ENCODE measurements at regions not wholly inside any gene's neighbourhood (a gene's known extent, or its start where the extent isn't known, plus 50 kb on each side); places are given as distances from the start of the nearest gene placed in this dataset.

DNA sequence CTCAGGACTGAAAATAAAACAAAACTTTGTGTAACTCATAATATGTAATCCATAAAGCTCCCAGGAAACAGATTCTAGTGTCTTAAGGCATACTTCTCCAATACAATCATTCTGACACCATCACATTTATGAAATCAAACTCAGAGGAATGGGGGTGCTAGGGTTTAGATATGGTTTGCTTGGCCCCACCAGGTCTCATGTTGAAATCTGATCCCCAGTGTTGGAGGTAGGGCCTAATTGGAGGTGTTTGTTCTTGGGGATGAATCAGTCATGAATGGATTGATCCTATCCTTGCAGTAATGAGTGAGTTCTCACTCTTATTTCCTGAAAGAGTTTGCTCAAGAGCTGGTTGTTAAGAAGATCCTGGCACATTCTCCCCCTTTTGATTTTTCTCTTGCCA lies 380.9 kb downstream of the ETS1 start:
- H3K4me1 ChIP-seq (ENCODE audit: control insufficient read depth in 1 of 2, low read depth in 2 of 2): peaks cover 35 to 44% of the 10 kb centered on the region in 2 donors
- H3K36me3 ChIP-seq: no peaks in the 10 kb centered on the region
- no peak for DNase-seq (ENCODE audit: low spot score)
- H3K4me3 ChIP-seq: no peak overlapping the region
- TF ChIP-seq, protein P1, sequence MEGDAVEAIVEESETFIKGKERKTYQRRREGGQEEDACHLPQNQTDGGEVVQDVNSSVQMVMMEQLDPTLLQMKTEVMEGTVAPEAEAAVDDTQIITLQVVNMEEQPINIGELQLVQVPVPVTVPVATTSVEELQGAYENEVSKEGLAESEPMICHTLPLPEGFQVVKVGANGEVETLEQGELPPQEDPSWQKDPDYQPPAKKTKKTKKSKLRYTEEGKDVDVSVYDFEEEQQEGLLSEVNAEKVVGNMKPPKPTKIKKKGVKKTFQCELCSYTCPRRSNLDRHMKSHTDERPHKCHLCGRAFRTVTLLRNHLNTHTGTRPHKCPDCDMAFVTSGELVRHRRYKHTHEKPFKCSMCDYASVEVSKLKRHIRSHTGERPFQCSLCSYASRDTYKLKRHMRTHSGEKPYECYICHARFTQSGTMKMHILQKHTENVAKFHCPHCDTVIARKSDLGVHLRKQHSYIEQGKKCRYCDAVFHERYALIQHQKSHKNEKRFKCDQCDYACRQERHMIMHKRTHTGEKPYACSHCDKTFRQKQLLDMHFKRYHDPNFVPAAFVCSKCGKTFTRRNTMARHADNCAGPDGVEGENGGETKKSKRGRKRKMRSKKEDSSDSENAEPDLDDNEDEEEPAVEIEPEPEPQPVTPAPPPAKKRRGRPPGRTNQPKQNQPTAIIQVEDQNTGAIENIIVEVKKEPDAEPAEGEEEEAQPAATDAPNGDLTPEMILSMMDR (IDR thresholded peaks at IDR 0.05): no peak
- no peak overlapping the region for H3K27ac ChIP-seq
- H3K9me3 ChIP-seq: no peaks in the 10 kb centered on the region
- no peak for ATAC-seq (ENCODE audit: insufficient number of reproducible peaks, low FRiP score, low read depth)
- no peaks in the 10 kb centered on the region for H3K27me3 ChIP-seq (replicated peaks; ENCODE audit: insufficient read depth)

DNA sequence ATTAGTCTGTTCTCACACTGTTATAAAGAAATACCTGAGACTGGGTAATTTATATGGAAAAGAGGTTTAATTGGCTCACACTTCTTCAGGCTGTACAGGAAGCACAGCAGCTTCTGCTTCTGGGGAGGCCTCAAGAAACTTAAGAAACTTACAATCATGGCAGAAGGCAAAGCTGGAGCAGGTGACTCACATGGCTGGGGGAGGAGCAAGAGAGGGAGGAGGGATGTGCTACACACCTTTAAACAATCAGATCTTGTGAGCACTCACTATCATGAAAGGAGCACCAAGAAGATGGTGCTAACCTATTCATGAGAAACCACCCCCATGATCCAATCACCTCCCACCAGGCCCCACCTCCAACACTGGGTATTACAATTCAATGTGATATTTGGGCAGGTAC lies 381.6 kb downstream of the ETS1 start:
- DNase-seq (ENCODE audit: low spot score) (no peak), ATAC-seq (ENCODE audit: insufficient number of reproducible peaks, low FRiP score, low read depth) (no peak)
- no peaks in the 10 kb centered on the region for H3K9me3 ChIP-seq
- no peaks in the 10 kb centered on the region for H3K27me3 ChIP-seq (replicated peaks; ENCODE audit: insufficient read depth)
- TF ChIP-seq, protein P1 (IDR thresholded peaks at IDR 0.05): no peak
- H3K4me1 ChIP-seq (ENCODE audit: control insufficient read depth in 1 of 2, low read depth in 2 of 2): peaks cover 29 to 37% of the 10 kb centered on the region in 2 donors
- no peak overlapping the region for H3K27ac ChIP-seq
- no peak overlapping the region for H3K4me3 ChIP-seq
- no peaks in the 10 kb centered on the region for H3K36me3 ChIP-seq

DNA sequence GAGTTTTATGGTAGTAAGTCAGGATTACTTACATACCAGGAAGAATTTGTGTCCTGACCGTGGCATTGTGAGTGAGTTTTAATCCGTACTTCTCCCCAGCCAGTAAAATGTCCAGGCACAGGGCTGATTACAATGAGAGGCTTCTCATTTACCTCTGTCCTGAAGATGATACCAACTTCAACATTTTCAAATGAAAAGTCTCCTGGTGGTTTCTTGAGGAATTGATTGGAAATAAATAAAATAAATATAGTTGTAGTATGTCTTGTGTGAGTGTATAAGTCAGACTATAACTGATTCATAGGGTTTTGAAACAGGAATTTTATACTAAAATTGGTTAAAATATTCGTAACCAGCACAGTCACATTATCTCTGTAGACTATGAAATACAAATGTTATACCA lies 382.5 kb downstream of the ETS1 start:
- Histone ChIP-seq H3K9me3 (no peaks in the 10 kb centered on the region), H3K36me3 (no peaks in the 10 kb centered on the region), H3K4me1 (ENCODE audit: control insufficient read depth in 1 of 2, low read depth in 2 of 2) (peaks cover 21 to 28% of the 10 kb centered on the region in 2 donors), H3K27ac (no peak overlapping the region), H3K27me3 (replicated peaks; ENCODE audit: insufficient read depth) (no peaks in the 10 kb centered on the region), H3K4me3 (no peak overlapping the region)
- DNase-seq (ENCODE audit: low spot score): no peak
- TF ChIP-seq, protein P1 (IDR thresholded peaks at IDR 0.05): no peak
- no peak for ATAC-seq (ENCODE audit: insufficient number of reproducible peaks, low FRiP score, low read depth)

DNA sequence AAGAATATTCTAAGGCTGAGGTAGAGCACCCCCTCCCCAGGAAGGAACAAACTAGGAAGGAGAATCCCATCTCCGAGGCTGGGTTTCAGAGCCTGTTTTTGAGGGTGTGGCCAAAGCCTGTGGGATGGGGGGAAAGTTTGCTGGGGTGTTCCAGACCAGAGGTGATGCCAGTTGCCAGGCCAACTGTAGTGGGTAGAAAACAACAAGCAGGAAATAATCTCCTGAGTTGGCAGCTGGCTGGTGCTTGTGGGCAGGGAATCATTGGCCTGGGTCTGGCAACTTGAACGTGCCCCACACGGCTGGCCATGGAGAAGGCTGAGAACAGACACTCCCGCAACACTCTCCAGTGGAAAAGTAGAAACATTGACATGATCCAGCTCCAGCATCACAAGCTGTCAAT lies 385.6 kb downstream of the ETS1 start:
- Histone ChIP-seq H3K4me1 (ENCODE audit: control insufficient read depth in 1 of 2, low read depth in 2 of 2) (no peaks in the 10 kb centered on the region), H3K36me3 (no peaks in the 10 kb centered on the region), H3K4me3 (no peak overlapping the region), H3K27me3 (replicated peaks; ENCODE audit: insufficient read depth) (no peaks in the 10 kb centered on the region), H3K9me3 (no peaks in the 10 kb centered on the region), H3K27ac (no peak overlapping the region)
- TF ChIP-seq, protein P1 (IDR thresholded peaks at IDR 0.05): no peak
- DNase-seq (ENCODE audit: low spot score) (no peak), ATAC-seq (ENCODE audit: insufficient number of reproducible peaks, low FRiP score, low read depth) (no peak)

DNA sequence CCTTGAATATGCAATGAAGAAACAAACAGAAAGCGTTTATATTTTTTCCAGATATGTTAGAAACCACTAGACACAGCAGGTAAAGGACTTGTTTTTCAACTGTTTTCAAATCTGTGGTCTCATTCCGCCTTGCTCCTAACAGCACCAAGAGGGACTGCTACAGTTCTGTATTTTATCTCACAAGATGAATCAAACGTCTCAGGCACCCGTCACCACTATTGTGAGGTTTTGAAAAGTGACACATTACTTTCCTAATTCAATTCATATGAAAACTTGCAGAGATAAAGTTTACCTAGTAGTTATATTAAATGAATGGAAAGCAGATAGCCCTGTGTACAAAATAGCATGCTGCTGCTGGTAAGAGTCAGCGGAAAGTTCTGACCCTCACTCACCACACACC lies 386.3 kb downstream of the ETS1 start:
- ATAC-seq (ENCODE audit: insufficient number of reproducible peaks, low FRiP score, low read depth): no peak
- TF ChIP-seq, protein P1 (IDR thresholded peaks at IDR 0.05): no peak
- no peak for DNase-seq (ENCODE audit: low spot score)

More for the DNA sequence above, 386.3 kb downstream of the ETS1 start:
- H3K4me3 ChIP-seq: no peak overlapping the region
- H3K4me1 ChIP-seq (ENCODE audit: control insufficient read depth in 1 of 2, low read depth in 2 of 2): no peaks in the 10 kb centered on the region
- no peaks in the 10 kb centered on the region for H3K9me3 ChIP-seq
- no peak overlapping the region for H3K27ac ChIP-seq
- H3K27me3 ChIP-seq (replicated peaks; ENCODE audit: insufficient read depth): no peaks in the 10 kb centered on the region
- H3K36me3 ChIP-seq: no peaks in the 10 kb centered on the region
